ENCODE measurements at regions not wholly inside any gene's neighbourhood (a gene's known extent, or its start where the extent isn't known, plus 50 kb on each side); places are given as distances from the start of the nearest gene placed in this dataset.

- no peak overlapping the region for H3K27ac ChIP-seq (ENCODE audit: low read length)
- ATAC-seq (no peak), DNase-seq (no peak)
- H3K9me3 ChIP-seq (ENCODE audit: control insufficient read depth, insufficient read depth, low read length): no peaks in the 10 kb centered on the region
- no peaks in the 10 kb centered on the region for H3K27me3 ChIP-seq (ENCODE audit: control insufficient read depth, insufficient read depth, low read length)
- intact Hi-C loops (cut with micrococcal nuclease): no loop called here
- TF ChIP-seq CTCF (IDR thresholded peaks at IDR 0.05): no peak
- H3K4me3 Mint-ChIP-seq: no peak overlapping the region
- no peaks in the 10 kb centered on the region for H3K36me3 Mint-ChIP-seq
- no peaks in the 10 kb centered on the region for H3K9me3 Mint-ChIP-seq
- no peak overlapping the region for H3K27ac Mint-ChIP-seq
- no peaks in the 10 kb centered on the region for H3K4me1 Mint-ChIP-seq
- H3K4me1 ChIP-seq (ENCODE audit: control insufficient read depth, insufficient read depth, low read length): no peaks in the 10 kb centered on the region
- 97% methylated on average over 2 of the region's 2 CpGs for WGBS (ENCODE audit: insufficient coverage)
- no peaks in the 10 kb centered on the region for H3K27me3 Mint-ChIP-seq (ENCODE audit: low read depth in 2 of 2)
- no peak overlapping the region for H3K4me3 ChIP-seq (ENCODE audit: low read length)
- no peaks in the 10 kb centered on the region for H3K36me3 ChIP-seq (ENCODE audit: control insufficient read depth, insufficient read depth, low read length)
Observed at GRCh38 chr3:15942936-15943335, 145.2 kb upstream of the ANKRD28 start.

GRCh38 chr3:15948388-15948787 is 150.6 kb upstream of the ANKRD28 start:
- Mint-ChIP-seq H3K9me3 (no peaks in the 10 kb centered on the region), H3K4me3 (no peak overlapping the region), H3K4me1 (no peaks in the 10 kb centered on the region), H3K27me3 (ENCODE audit: low read depth in 2 of 2) (peaks cover 0 to 4% of the 10 kb centered on the region in 2 donors), H3K27ac (no peak overlapping the region), H3K36me3 (no peaks in the 10 kb centered on the region)
- H3K4me3 ChIP-seq (ENCODE audit: low read length): no peak overlapping the region
- 100% methylated on average over 1 of the region's 1 CpG for WGBS (ENCODE audit: insufficient coverage)
- intact Hi-C loops (cut with micrococcal nuclease): no loop called here
- H3K9me3 ChIP-seq (ENCODE audit: control insufficient read depth, insufficient read depth, low read length): no peaks in the 10 kb centered on the region
- no peak for TF ChIP-seq CTCF (IDR thresholded peaks at IDR 0.05)
- ATAC-seq (no peak), DNase-seq (no peak)
- no peaks in the 10 kb centered on the region for H3K36me3 ChIP-seq (ENCODE audit: control insufficient read depth, insufficient read depth, low read length)
- no peaks in the 10 kb centered on the region for H3K4me1 ChIP-seq (ENCODE audit: control insufficient read depth, insufficient read depth, low read length)
- H3K27me3 ChIP-seq (ENCODE audit: control insufficient read depth, insufficient read depth, low read length): no peaks in the 10 kb centered on the region
- H3K27ac ChIP-seq (ENCODE audit: low read length): no peak overlapping the region

- Mint-ChIP-seq H3K27me3 (ENCODE audit: low read depth in 2 of 2) (peaks cover 0 to 4% of the 10 kb centered on the region in 2 donors), H3K4me1 (no peaks in the 10 kb centered on the region), H3K4me3 (no peak overlapping the region), H3K36me3 (no peaks in the 10 kb centered on the region), H3K27ac (no peak overlapping the region), H3K9me3 (no peaks in the 10 kb centered on the region)
- Histone ChIP-seq H3K27ac (ENCODE audit: low read length) (no peak overlapping the region), H3K4me1 (ENCODE audit: control insufficient read depth, insufficient read depth, low read length) (no peaks in the 10 kb centered on the region), H3K27me3 (ENCODE audit: control insufficient read depth, insufficient read depth, low read length) (no peaks in the 10 kb centered on the region), H3K36me3 (ENCODE audit: control insufficient read depth, insufficient read depth, low read length) (no peaks in the 10 kb centered on the region), H3K9me3 (ENCODE audit: control insufficient read depth, insufficient read depth, low read length) (no peaks in the 10 kb centered on the region), H3K4me3 (ENCODE audit: low read length) (no peak overlapping the region)
- TF ChIP-seq CTCF (IDR thresholded peaks at IDR 0.05): no peak
- intact Hi-C loops (cut with micrococcal nuclease): no loop called here
- WGBS (ENCODE audit: insufficient coverage): 100% methylated on average over 1 of the region's 2 CpGs
- DNase-seq (no peak), ATAC-seq (no peak)
Observed at GRCh38 chr3:15952543-15953175, 154.9 kb upstream of the ANKRD28 start.

- ATAC-seq: peak in 1 of 3 donors; percentile 48
- Mint-ChIP-seq H3K36me3 (no peaks in the 10 kb centered on the region), H3K27ac (no peak overlapping the region), H3K9me3 (no peaks in the 10 kb centered on the region), H3K4me1 (no peaks in the 10 kb centered on the region), H3K4me3 (no peak overlapping the region), H3K27me3 (ENCODE audit: low read depth in 2 of 2) (peaks cover 0 to 4% of the 10 kb centered on the region in 2 donors)
- H3K27ac ChIP-seq (ENCODE audit: low read length): no peak overlapping the region
- no peaks in the 10 kb centered on the region for H3K4me1 ChIP-seq (ENCODE audit: control insufficient read depth, insufficient read depth, low read length)
- TF ChIP-seq CTCF (IDR thresholded peaks at IDR 0.05): peak; percentile 16
- H3K36me3 ChIP-seq (ENCODE audit: control insufficient read depth, insufficient read depth, low read length): no peaks in the 10 kb centered on the region
- DNase-seq: peak in 1 of 2 donors; percentile 20
- H3K27me3 ChIP-seq (ENCODE audit: control insufficient read depth, insufficient read depth, low read length): no peaks in the 10 kb centered on the region
- no peaks in the 10 kb centered on the region for H3K9me3 ChIP-seq (ENCODE audit: control insufficient read depth, insufficient read depth, low read length)
- intact Hi-C loops (cut with micrococcal nuclease): no loop called here
- H3K4me3 ChIP-seq (ENCODE audit: low read length): no peak overlapping the region
Observed at GRCh38 chr3:15953841-15954240, 156.1 kb upstream of the ANKRD28 start.
